GM21360 (cell line): ENCODE measurements at regions not wholly inside any gene's neighbourhood (a gene's known extent, or its start where the extent isn't known, plus 50 kb on each side); places are given as distances from the start of the nearest gene placed in this dataset.

Experiments
- ATAC-seq: cut with Tn5 transposase; IDR thresholded peaks from one replicate; pipeline ENCODE4 v1.9.1; 2021; ENCODE audit warnings: mild to moderate bottlenecking, moderate library complexity; ENCODE audit not compliant: unreplicated experiment

GRCh38 chr12:91432089-91432488 lies 249.5 kb upstream of the DCN start:
- no peak for ATAC-seq

GRCh38 chr12:91424506-91424905 lies 241.9 kb upstream of the DCN start:
- no peak for ATAC-seq

GRCh38 chr12:91423693-91424050 lies 241.1 kb upstream of the DCN start:
- ATAC-seq, result no peak

- ATAC-seq, result no peak
Observed at GRCh38 chr12:91422811-91423692, 240.4 kb upstream of the DCN start.

GRCh38 chr12:91422127-91422526 lies 239.5 kb upstream of the DCN start:
- no peak for ATAC-seq

GRCh38 chr12:91419809-91420208 lies 237.2 kb upstream of the DCN start:
- no peak for ATAC-seq

- no peak for ATAC-seq
Observed at GRCh38 chr12:91418221-91419090, 235.8 kb upstream of the DCN start.

GRCh38 chr12:91417650-91418049 lies 235.0 kb upstream of the DCN start:
- ATAC-seq, result no peak

- ATAC-seq, result no peak
Observed at GRCh38 chr12:91414636-91415035, 232.0 kb upstream of the DCN start.

- ATAC-seq, result no peak
Observed at GRCh38 chr12:91413581-91414546, 231.2 kb upstream of the DCN start.

GRCh38 chr12:91406920-91407341 lies 224.3 kb upstream of the DCN start:
- ATAC-seq, result peak; percentile 53

GRCh38 chr12:91404441-91404840 lies 221.8 kb upstream of the DCN start:
- ATAC-seq, result no peak

- no peak for ATAC-seq
Observed at GRCh38 chr12:91401190-91401589, 218.6 kb upstream of the DCN start.

- no peak for ATAC-seq
Observed at GRCh38 chr12:91400271-91400670, 217.7 kb upstream of the DCN start.

GRCh38 chr12:91397866-91398532 lies 215.4 kb upstream of the DCN start:
- no peak for ATAC-seq

GRCh38 chr12:91396293-91396692 lies 213.7 kb upstream of the DCN start:
- no peak for ATAC-seq

- no peak for ATAC-seq
Observed at GRCh38 chr12:91395628-91396135, 213.1 kb upstream of the DCN start.

- no peak for ATAC-seq
Observed at GRCh38 chr12:91394903-91395302, 212.3 kb upstream of the DCN start.

GRCh38 chr12:91388573-91388972 lies 206.0 kb upstream of the DCN start:
- ATAC-seq, result no peak
